CD4-positive, alpha-beta T cell (primary cell): ENCODE measurements at regions not wholly inside any gene's neighbourhood (a gene's known extent, or its start where the extent isn't known, plus 50 kb on each side); places are given as distances from the start of the nearest gene placed in this dataset.

ENCODE experiments used
- ATAC-seq: fragments of 200-7000 bp; cut with Tn5 transposase; one replicate; pipeline ENCODE4 v1.10.0; 2022; ENCODE audit warnings: mild to moderate bottlenecking; ENCODE audit not compliant: poor library complexity
- CTCF ChIA-PET: fragments of 350-600 bp; sonication (Branson Sonifier 250); formaldehyde crosslinking; loops from one replicate; lab custom pipeline; 2021; ENCODE audit warnings: antibody characterized with exemption, inconsistent platforms; lab: Charles Lee
- POLR2A ChIA-PET: fragments of 350-600 bp; sonication (Branson Sonifier 250); formaldehyde crosslinking; loops from one replicate; lab custom pipeline; 2021; ENCODE audit warnings: antibody characterized with exemption, inconsistent platforms; lab: Charles Lee
- DNase-seq, 14 experiments: peaks; one replicate each; pipeline ENCODE4 v3.0.0-alpha.2; 2013 to 2020; ENCODE audit warnings: mixed read lengths in 2 of 14
- H3K27ac ChIP-seq, 2 donors: one replicate each; pipeline versions ENCODE4 v1.5.1 to v1.7.0; 2013; ENCODE audit warnings: low read length in 2 of 2, low read depth in 1 of 2, mild to moderate bottlenecking in 1 of 2
- H3K27me3 ChIP-seq, 2 experiments: 1 replicate in 1 of 2; 2 replicates in 1 of 2; pipeline versions ENCODE4 v1.6.1 to v1.7.0; 2013; ENCODE audit warnings: low read length in 2 of 2, control low read depth in 1 of 2, mild to moderate bottlenecking in 1 of 2, moderate library complexity in 1 of 2; ENCODE audit not compliant: insufficient read depth in 2 of 2, control insufficient read depth in 1 of 2
- H3K36me3 ChIP-seq: one replicate; pipeline ENCODE4 v1.6.1; 2013; ENCODE audit warnings: low read length, control low read depth; ENCODE audit not compliant: insufficient read depth
- H3K4me1 ChIP-seq: one replicate; pipeline ENCODE4 v1.6.1; 2013; ENCODE audit warnings: low read length, control low read depth; ENCODE audit not compliant: insufficient read depth
- H3K4me3 ChIP-seq: one replicate; pipeline ENCODE4 v1.5.1; 2013; ENCODE audit warnings: mild to moderate bottlenecking, low read length, moderate library complexity
- H3K9me3 ChIP-seq, 2 experiments: 1 replicate in 1 of 2; 2 replicates in 1 of 2; pipeline versions ENCODE4 v1.6.1 to v1.7.0; 2013; ENCODE audit warnings: low read length in 2 of 2, mild to moderate bottlenecking in 2 of 2, control low read depth in 1 of 2, moderate library complexity in 1 of 2; ENCODE audit not compliant: control insufficient read depth in 1 of 2, insufficient read depth in 1 of 2
- H3K27ac Mint-ChIP-seq: one replicate; pipeline ENCODE4 v1.8.0; 2020; ENCODE audit warnings: mixed read lengths
- H3K27me3 Mint-ChIP-seq: one replicate; pipeline ENCODE4 v1.8.0; 2021; ENCODE audit warnings: mixed read lengths
- H3K36me3 Mint-ChIP-seq: one replicate; pipeline ENCODE4 v1.8.0; 2021; ENCODE audit warnings: low read depth, mixed read lengths
- H3K4me1 Mint-ChIP-seq: one replicate; pipeline ENCODE4 v1.8.0; 2021; ENCODE audit warnings: low read depth, mixed read lengths
- H3K4me3 Mint-ChIP-seq: one replicate; pipeline ENCODE4 v1.8.0; 2020; ENCODE audit warnings: mild to moderate bottlenecking, mixed read lengths
- H3K9me3 Mint-ChIP-seq: one replicate; pipeline ENCODE4 v1.8.0; 2020; ENCODE audit warnings: mixed read lengths
- CTCF ChIP-seq: fragments of 200-600 bp; IDR thresholded peaks from one replicate; pipeline ENCODE4 v1.8.0; 2022; ENCODE audit warnings: antibody characterized with exemption, mild to moderate bottlenecking
- intact Hi-C, 2 experiments: fragments of 100-400 bp; cut with DNase I in 1 of 2; cut with micrococcal nuclease in 1 of 2; formaldehyde crosslinking; loops; one replicate each; pipeline versions ENCODE4 v1.15.1 to v1.9.0; 2023 to 2025; cut with DNase I, micrococcal nuclease

DNA sequence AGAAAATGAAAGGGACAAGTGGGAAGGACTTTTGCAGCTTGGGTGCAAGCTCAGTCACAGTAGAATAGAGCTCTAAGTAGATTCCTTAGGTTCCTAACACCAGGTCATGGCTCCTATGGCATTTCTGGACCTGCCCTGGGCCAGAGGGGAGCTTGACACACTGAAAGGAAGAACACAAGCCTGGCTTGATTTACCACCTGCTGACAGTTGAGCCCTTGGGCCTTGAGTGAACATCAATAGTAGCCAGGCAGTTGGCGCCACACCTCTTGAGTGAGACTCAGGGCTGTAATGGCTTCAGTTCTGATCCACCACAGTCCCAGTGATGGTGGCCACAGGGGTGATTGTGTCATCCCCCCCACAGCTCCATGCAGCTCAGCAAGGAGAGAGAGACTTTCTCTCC, 221.9 kb upstream of the PCDH17 start:
- TF ChIP-seq CTCF = no peak
- Mint-ChIP-seq H3K4me1 (no peaks in the 10 kb centered on the region), H3K4me3 (no peak overlapping the region), H3K36me3 (no peaks in the 10 kb centered on the region), H3K9me3 (peaks cover 16% of the 10 kb centered on the region), H3K27ac (no peak overlapping the region), H3K27me3 (no peaks in the 10 kb centered on the region)
- Histone ChIP-seq H3K27me3 (no peaks in the 10 kb centered on the region), H3K36me3 (no peaks in the 10 kb centered on the region), H3K4me3 (no peak overlapping the region), H3K27ac (no peak overlapping the region), H3K9me3 (peaks cover 0 to 12% of the 10 kb centered on the region in 2 experiments), H3K4me1 (no peaks in the 10 kb centered on the region)
- ChIA-PET POLR2A (no interaction called here), CTCF (no interaction called here)
- DNase-seq = no peak
- intact Hi-C loops = no loop called here
- no peak for ATAC-seq

- TF ChIP-seq CTCF = no peak
- CTCF ChIA-PET = no interaction called here
These were observed 213.4 kb upstream of the PCDH17 start for GRCh38 chr13:57418067-57418677.

DNA sequence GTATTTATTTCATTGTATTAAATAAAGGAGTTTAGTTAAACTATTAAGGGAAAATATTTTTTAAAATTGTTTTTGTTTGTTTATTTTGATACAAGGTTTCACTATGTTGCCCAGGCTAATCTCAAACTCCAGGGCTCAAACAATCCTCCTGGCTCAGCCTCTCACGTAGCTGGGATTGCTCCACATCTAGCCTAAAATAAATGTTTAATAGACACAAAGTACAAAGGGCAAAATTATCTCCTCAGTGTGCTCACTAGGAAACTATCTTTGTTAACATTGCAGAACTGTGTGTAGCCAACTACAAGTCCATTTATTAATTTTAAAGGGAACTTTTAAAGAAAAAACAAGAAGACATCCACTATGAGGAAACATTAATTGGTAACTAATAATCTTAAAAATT, 207.2 kb upstream of the PCDH17 start:
- Mint-ChIP-seq H3K27me3 (no peaks in the 10 kb centered on the region), H3K4me3 (no peak overlapping the region), H3K4me1 (no peaks in the 10 kb centered on the region), H3K36me3 (no peaks in the 10 kb centered on the region), H3K27ac (no peak overlapping the region), H3K9me3 (peaks cover 11% of the 10 kb centered on the region)
- no peak for DNase-seq
- H3K27ac ChIP-seq = no peak overlapping the region
- no peak for TF ChIP-seq CTCF
- no peaks in the 10 kb centered on the region for H3K36me3 ChIP-seq
- H3K4me3 ChIP-seq = no peak overlapping the region
- peaks cover 8 to 10% of the 10 kb centered on the region in 2 experiments for H3K9me3 ChIP-seq
- intact Hi-C loops = no loop called here
- CTCF ChIA-PET = no interaction called here
- no peaks in the 10 kb centered on the region for H3K27me3 ChIP-seq
- H3K4me1 ChIP-seq = no peaks in the 10 kb centered on the region
- POLR2A ChIA-PET = no interaction called here
- no peak for ATAC-seq

More at GRCh38 chr13:57418067-57418677, 213.4 kb upstream of the PCDH17 start:
- Mint-ChIP-seq H3K36me3 (no peaks in the 10 kb centered on the region), H3K27me3 (no peaks in the 10 kb centered on the region), H3K4me1 (no peaks in the 10 kb centered on the region), H3K4me3 (no peak overlapping the region), H3K27ac (no peak overlapping the region), H3K9me3 (peaks cover 8% of the 10 kb centered on the region)
- H3K27me3 ChIP-seq = no peaks in the 10 kb centered on the region
- H3K9me3 ChIP-seq = peaks cover 0 to 3% of the 10 kb centered on the region in 2 experiments
- no peaks in the 10 kb centered on the region for H3K36me3 ChIP-seq
- intact Hi-C loops = no loop called here
- DNase-seq (no peak), ATAC-seq (no peak)
- H3K4me3 ChIP-seq = no peak overlapping the region
- H3K27ac ChIP-seq = no peak overlapping the region
- POLR2A ChIA-PET = no interaction called here
- no peaks in the 10 kb centered on the region for H3K4me1 ChIP-seq
